ENCODE measurements at regions not wholly inside any gene's neighbourhood (a gene's known extent, or its start where the extent isn't known, plus 50 kb on each side); places are given as distances from the start of the nearest gene placed in this dataset.
"Not testable (repeated sequence)": the region's sequence is repeated elsewhere in the genome, so short reads cannot be mapped to it uniquely, and the experiment has no call there.

- not testable (repeated sequence) for DNase-seq (ENCODE audit: low spot score)
Measured at GRCh38 chr10:91003379-91003778, 82.5 kb upstream of the ANKRD1 start.

GRCh38 chr10:91005276-91005675 is 84.4 kb upstream of the ANKRD1 start:
- not testable (repeated sequence) for DNase-seq (ENCODE audit: low spot score)

GRCh38 chr10:91006001-91006751 is 85.3 kb upstream of the ANKRD1 start:
- peak; percentile 68 for DNase-seq (ENCODE audit: low spot score)

- no peak for DNase-seq (ENCODE audit: low spot score)
Measured at GRCh38 chr10:91006752-91007346, 86.0 kb upstream of the ANKRD1 start.

- no peak for DNase-seq (ENCODE audit: low spot score)
Measured at GRCh38 chr10:91007655-91008054, 86.8 kb upstream of the ANKRD1 start.

- no peak for DNase-seq (ENCODE audit: low spot score)
Measured at GRCh38 chr10:91009121-91009520, 88.2 kb upstream of the ANKRD1 start.

- DNase-seq (ENCODE audit: low spot score): no peak
Measured at GRCh38 chr10:91010952-91011351, 90.1 kb upstream of the ANKRD1 start.

GRCh38 chr10:91012502-91012901 is 91.6 kb upstream of the ANKRD1 start:
- DNase-seq (ENCODE audit: low spot score): no peak

- no peak for DNase-seq (ENCODE audit: low spot score)
Measured at GRCh38 chr10:91013985-91014384, 93.1 kb upstream of the ANKRD1 start.

- DNase-seq (ENCODE audit: low spot score): no peak
Measured at GRCh38 chr10:91017198-91017597, 96.3 kb upstream of the ANKRD1 start.

GRCh38 chr10:91021901-91022300 is 101.0 kb upstream of the ANKRD1 start:
- no peak for DNase-seq (ENCODE audit: low spot score)

GRCh38 chr10:91022390-91022789 is 101.5 kb upstream of the ANKRD1 start:
- no peak for DNase-seq (ENCODE audit: low spot score)

GRCh38 chr10:91022924-91023699 is 102.2 kb upstream of the ANKRD1 start:
- no peak for DNase-seq (ENCODE audit: low spot score)

- peak; percentile 10 for DNase-seq (ENCODE audit: low spot score)
Measured at GRCh38 chr10:91023700-91024398, 103.0 kb upstream of the ANKRD1 start.

- no peak for DNase-seq (ENCODE audit: low spot score)
Measured at GRCh38 chr10:91024541-91024940, 103.7 kb upstream of the ANKRD1 start.

GRCh38 chr10:91032611-91033206 is 111.8 kb upstream of the ANKRD1 start:
- no peak for DNase-seq (ENCODE audit: low spot score)

- no peak for DNase-seq (ENCODE audit: low spot score)
Measured at GRCh38 chr10:91033324-91033950, 112.5 kb upstream of the ANKRD1 start.

- no peak for DNase-seq (ENCODE audit: low spot score)
Measured at GRCh38 chr10:91034042-91034441, 113.2 kb upstream of the ANKRD1 start.

- DNase-seq (ENCODE audit: low spot score): peak; percentile 59
Measured at GRCh38 chr10:91034494-91035159, 113.7 kb upstream of the ANKRD1 start.

- DNase-seq (ENCODE audit: low spot score): no peak
Measured at GRCh38 chr10:91035650-91036292, 114.9 kb upstream of the ANKRD1 start.

Measured in GM03348 (cell line).